GM12891 (cell line): ENCODE measurements at regions not wholly inside any gene's neighbourhood (a gene's known extent, or its start where the extent isn't known, plus 50 kb on each side); places are given as distances from the start of the nearest gene placed in this dataset.

Experiments
- PAX5 ChIP-seq: IDR thresholded peaks from 2 replicates; pipeline ENCODE4 v1.6.1; 2011; ENCODE audit warnings: low read length, moderate library complexity, mild to moderate bottlenecking; ENCODE audit not compliant: insufficient read depth, severe bottlenecking
- POLR2A ChIP-seq: IDR thresholded peaks from 2 replicates; pipeline ENCODE4 v1.6.1; 2011; ENCODE audit warnings: low read depth, low read length, control low read depth
- POLR2AphosphoS5 ChIP-seq: IDR thresholded peaks from 2 replicates; pipeline ENCODE4 v1.6.1; 2011; ENCODE audit warnings: low read depth, low read length, control low read depth
- SPI1 ChIP-seq: IDR thresholded peaks from 2 replicates; pipeline ENCODE4 v1.6.1; 2011; ENCODE audit warnings: low read depth, low read length, control low read depth

DNA sequence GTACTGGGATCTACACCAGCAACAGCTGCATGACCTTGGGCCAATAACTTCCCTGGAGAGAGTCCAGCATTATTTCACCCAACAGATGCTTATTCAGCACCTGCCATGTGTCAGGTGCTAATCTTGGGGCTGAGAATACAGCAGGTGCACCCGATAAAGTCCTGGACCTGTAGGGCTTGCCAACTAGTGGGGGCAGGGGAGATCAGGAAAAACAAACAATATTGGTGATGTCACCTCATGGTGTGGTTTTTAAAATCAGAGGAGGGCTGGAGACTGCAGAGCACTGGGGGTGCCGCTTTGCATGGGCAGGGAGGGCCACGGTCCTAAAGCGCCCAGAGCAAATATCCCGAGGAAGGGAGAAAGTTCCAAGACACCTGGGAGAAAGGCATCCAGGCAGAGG is 218.8 kb downstream of the C16orf95 start:
- TF ChIP-seq POLR2A (no peak), POLR2AphosphoS5 (no peak), SPI1 (no peak), PAX5 (no peak)
